Smooth muscle cell (in vitro differentiated cells): ENCODE measurements at regions not wholly inside any gene's neighbourhood (a gene's known extent, or its start where the extent isn't known, plus 50 kb on each side); places are given as distances from the start of the nearest gene placed in this dataset.

ENCODE experiments used
- DNase-seq: peaks from one replicate; lab custom pipeline; 2025; ENCODE audit not compliant: unreplicated experiment; lab: John Stamatoyannopoulos, UW
- H2AFZ ChIP-seq: fragments of 200-600 bp; sonication (generic); 2 replicates; pipeline ENCODE4 v1.6.0; 2016; ENCODE audit warnings: antibody characterized with exemption, low read depth, mild to moderate bottlenecking
- H3F3A ChIP-seq: fragments of 200-600 bp; sonication (generic); 2 replicates; pipeline ENCODE4 v1.6.0; 2017; ENCODE audit warnings: antibody characterized with exemption, low read depth
- H3K27ac ChIP-seq: fragments of 200-600 bp; sonication (generic); 2 replicates; pipeline ENCODE4 v1.5.1; 2016; ENCODE audit warnings: low read depth, mild to moderate bottlenecking
- H3K27me3 ChIP-seq: fragments of 200-600 bp; sonication (generic); 2 replicates; pipeline ENCODE4 v1.6.1; 2016; ENCODE audit warnings: low read depth, mild to moderate bottlenecking
- H3K36me3 ChIP-seq: fragments of 200-600 bp; sonication (generic); 2 replicates; pipeline ENCODE4 v1.5.1; 2016; ENCODE audit warnings: low read depth
- H3K4me1 ChIP-seq: fragments of 200-600 bp; sonication (generic); 2 replicates; pipeline ENCODE4 v1.5.1; 2016; ENCODE audit warnings: low read depth
- H3K4me2 ChIP-seq: fragments of 200-600 bp; sonication (generic); 2 replicates; pipeline ENCODE4 v1.6.0; 2016; ENCODE audit warnings: mild to moderate bottlenecking
- H3K4me3 ChIP-seq: fragments of 200-600 bp; sonication (generic); 2 replicates; pipeline ENCODE4 v1.5.1; 2016; ENCODE audit warnings: mild to moderate bottlenecking
- H3K79me2 ChIP-seq: fragments of 200-600 bp; sonication (generic); 2 replicates; pipeline ENCODE4 v1.6.0; 2016; ENCODE audit warnings: low read depth, mild to moderate bottlenecking
- H3K9ac ChIP-seq: fragments of 200-600 bp; sonication (generic); 2 replicates; pipeline ENCODE4 v1.6.0; 2016; ENCODE audit warnings: low read depth
- H3K9me3 ChIP-seq: fragments of 200-600 bp; sonication (generic); replicated peaks from 2 replicates; pipeline ENCODE4 v1.5.1; 2016; ENCODE audit warnings: low read depth
- H4K20me1 ChIP-seq: fragments of 200-600 bp; sonication (generic); 2 replicates; pipeline ENCODE4 v1.6.0; 2016; ENCODE audit warnings: low read depth
- CTCF ChIP-seq: fragments of 200-600 bp; sonication (generic); IDR thresholded peaks from 2 replicates; pipeline ENCODE4 v1.5.1; 2017; ENCODE audit warnings: borderline replicate concordance, mild to moderate bottlenecking, antibody characterized with exemption; ENCODE audit not compliant: insufficient read depth, poor library complexity, severe bottlenecking
- WGBS: methylation state at CpG from one replicate; pipeline ENCODE4 v1.1.7; 2016; ENCODE audit warnings: low lambda C conversion rate; 5-methylcytosine and 5-hydroxymethylcytosine counted together

DNA sequence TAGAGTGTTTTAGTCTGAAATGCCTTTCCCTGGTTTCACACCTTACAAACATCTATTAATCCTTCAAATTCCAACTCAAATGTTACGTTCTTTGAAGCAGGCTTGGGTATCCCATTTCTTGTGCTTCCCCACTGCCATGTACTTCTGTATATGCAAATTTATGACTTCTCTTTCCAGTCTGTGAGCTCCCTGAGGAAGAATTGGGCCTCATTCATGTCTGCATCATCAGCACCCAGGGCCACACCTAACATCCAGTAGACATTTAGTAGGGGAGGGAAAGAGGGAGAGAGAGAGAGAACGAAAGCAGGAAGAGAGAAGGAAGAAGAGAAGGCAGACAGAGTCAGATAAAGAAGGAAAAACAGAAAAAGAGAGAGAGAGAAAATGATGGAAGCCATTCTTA lies 53.3 kb upstream of the KY start:
- Histone ChIP-seq H3K9me3 (no peaks in the 10 kb centered on the region), H3F3A (peaks cover 3% of the 10 kb centered on the region), H4K20me1 (no peaks in the 10 kb centered on the region), H3K4me2 (no peak overlapping the region), H3K4me1 (no peaks in the 10 kb centered on the region), H3K27ac (no peak overlapping the region), H3K36me3 (no peaks in the 10 kb centered on the region), H3K79me2 (no peaks in the 10 kb centered on the region), H3K4me3 (no peak overlapping the region), H3K27me3 (no peaks in the 10 kb centered on the region), H2AFZ (no peak overlapping the region), H3K9ac (no peak overlapping the region)
- DNase-seq = no peak
- 82% methylated on average over 2 of the region's 2 CpGs for WGBS
- TF ChIP-seq CTCF = no peak

GRCh38 chr3:134704556-134704955 lies 53.7 kb upstream of the KY start:
- Histone ChIP-seq H3F3A (peaks cover 6% of the 10 kb centered on the region), H3K9me3 (no peaks in the 10 kb centered on the region), H3K9ac (no peak overlapping the region), H3K27ac (no peak overlapping the region), H2AFZ (no peak overlapping the region), H4K20me1 (no peaks in the 10 kb centered on the region), H3K79me2 (no peaks in the 10 kb centered on the region), H3K27me3 (no peaks in the 10 kb centered on the region), H3K4me1 (no peaks in the 10 kb centered on the region), H3K36me3 (no peaks in the 10 kb centered on the region), H3K4me2 (no peak overlapping the region), H3K4me3 (no peak overlapping the region)
- no peak for DNase-seq
- 100% methylated on average over 1 of the region's 1 CpG for WGBS
- TF ChIP-seq CTCF = no peak

DNA sequence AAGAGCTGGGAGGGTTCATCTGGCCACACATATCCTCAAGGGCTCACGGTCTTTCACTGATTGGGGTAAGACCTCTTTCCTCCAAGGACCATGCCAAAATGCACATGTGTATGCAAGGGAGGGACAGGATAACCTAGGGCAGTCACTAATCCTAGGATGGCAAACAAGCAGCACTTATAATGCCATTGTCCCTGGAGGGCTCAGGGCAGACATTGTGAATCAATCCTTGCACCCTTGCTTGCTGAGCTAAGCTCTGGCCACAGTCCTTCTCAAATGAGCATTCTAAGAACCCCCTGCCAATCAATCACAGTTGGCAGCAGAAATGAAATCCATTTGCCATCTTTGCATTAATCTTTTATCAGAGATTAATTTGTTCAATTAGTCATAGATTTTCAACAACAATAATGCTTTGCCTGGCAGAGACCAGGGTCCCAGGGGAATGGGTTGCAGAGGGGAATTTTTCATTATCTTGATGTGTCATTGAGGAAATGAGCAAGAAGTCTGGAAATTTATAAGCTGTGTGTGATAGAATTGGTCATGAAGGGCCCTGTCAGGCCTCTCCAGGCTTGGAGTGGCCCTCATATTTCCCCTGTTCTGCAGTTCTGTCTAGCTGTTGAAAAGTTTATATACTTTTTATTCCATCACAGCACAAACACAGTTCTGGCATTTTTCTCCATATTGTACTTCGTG lies 57.2 kb upstream of the KY start:
- Histone ChIP-seq H2AFZ (no peak overlapping the region), H3K4me3 (no peak overlapping the region), H3K4me2 (peak overlapping the region; percentile 37), H3K9me3 (no peaks in the 10 kb centered on the region), H3F3A (peaks cover 8% of the 10 kb centered on the region), H3K27me3 (no peaks in the 10 kb centered on the region), H3K79me2 (no peaks in the 10 kb centered on the region), H3K4me1 (no peaks in the 10 kb centered on the region), H3K36me3 (no peaks in the 10 kb centered on the region), H3K9ac (peak overlapping the region; percentile 88), H3K27ac (peak overlapping the region; percentile 97), H4K20me1 (no peaks in the 10 kb centered on the region)
- WGBS = 63% methylated on average over 2 of the region's 2 CpGs
- no peak for DNase-seq
- TF ChIP-seq CTCF = no peak

- Histone ChIP-seq H3K27me3 (no peaks in the 10 kb centered on the region), H3K4me1 (no peaks in the 10 kb centered on the region), H3F3A (peaks cover 8% of the 10 kb centered on the region), H2AFZ (no peak overlapping the region), H3K27ac (peak overlapping the region; percentile 97), H3K9ac (peak overlapping the region; percentile 88), H3K4me3 (no peak overlapping the region), H3K4me2 (peak overlapping the region; percentile 77), H3K9me3 (no peaks in the 10 kb centered on the region), H3K36me3 (no peaks in the 10 kb centered on the region), H3K79me2 (no peaks in the 10 kb centered on the region), H4K20me1 (no peaks in the 10 kb centered on the region)
- no peak for TF ChIP-seq CTCF
- 56% methylated on average over 2 of the region's 2 CpGs for WGBS
- no peak for DNase-seq
Measured at GRCh38 chr3:134708671-134709070, 57.8 kb upstream of the KY start.
